ENCODE measurements at regions not wholly inside any gene's neighbourhood (a gene's known extent, or its start where the extent isn't known, plus 50 kb on each side); places are given as distances from the start of the nearest gene placed in this dataset.

DNA sequence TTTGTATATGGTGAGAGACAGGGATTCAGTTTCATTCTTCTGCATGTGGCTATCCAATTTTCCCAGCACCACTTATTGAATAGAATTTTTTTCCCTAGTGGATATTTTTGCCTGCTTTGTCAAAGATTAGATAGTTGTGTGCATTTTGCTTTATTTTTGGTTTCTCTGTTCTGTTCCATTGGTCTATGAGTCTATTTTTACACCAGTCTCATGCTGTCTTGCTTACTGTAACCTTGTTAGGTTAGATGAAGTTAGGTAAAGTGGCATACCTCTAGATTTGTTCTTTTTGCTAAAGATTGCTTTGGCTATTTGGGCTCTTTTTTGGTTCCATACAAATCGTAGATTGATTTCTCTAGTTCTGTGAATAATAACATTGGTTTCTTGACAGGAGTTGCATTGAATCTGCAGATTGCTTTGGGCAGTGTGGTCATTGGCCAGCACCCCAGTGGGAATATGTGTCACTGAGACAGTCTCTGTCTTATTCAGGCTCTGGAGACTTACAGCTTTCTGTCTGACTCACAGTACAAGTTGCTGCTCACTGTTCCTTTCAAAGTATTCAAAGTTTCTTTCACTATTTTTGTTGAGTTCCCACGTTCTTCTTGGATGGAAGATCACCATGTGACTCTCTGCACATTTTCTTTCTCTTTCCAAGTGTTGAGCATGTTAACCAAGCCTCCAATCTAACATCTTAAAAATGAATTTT is 709.1 kb downstream of the CDH11 start:
- Histone ChIP-seq H3K4me3 (no peak overlapping the region), H3K27ac (no peak overlapping the region), H3K9me3 (no peaks in the 10 kb centered on the region), H3K27me3 (no peaks in the 10 kb centered on the region), H3K4me1 (no peaks in the 10 kb centered on the region), H3K36me3 (no peaks in the 10 kb centered on the region), H3K9ac (ENCODE audit: low read depth in 2 of 2, low read length in 2 of 2) (no peak overlapping the region)
- DNase-seq = no peak
- TF ChIP-seq, protein P1, sequence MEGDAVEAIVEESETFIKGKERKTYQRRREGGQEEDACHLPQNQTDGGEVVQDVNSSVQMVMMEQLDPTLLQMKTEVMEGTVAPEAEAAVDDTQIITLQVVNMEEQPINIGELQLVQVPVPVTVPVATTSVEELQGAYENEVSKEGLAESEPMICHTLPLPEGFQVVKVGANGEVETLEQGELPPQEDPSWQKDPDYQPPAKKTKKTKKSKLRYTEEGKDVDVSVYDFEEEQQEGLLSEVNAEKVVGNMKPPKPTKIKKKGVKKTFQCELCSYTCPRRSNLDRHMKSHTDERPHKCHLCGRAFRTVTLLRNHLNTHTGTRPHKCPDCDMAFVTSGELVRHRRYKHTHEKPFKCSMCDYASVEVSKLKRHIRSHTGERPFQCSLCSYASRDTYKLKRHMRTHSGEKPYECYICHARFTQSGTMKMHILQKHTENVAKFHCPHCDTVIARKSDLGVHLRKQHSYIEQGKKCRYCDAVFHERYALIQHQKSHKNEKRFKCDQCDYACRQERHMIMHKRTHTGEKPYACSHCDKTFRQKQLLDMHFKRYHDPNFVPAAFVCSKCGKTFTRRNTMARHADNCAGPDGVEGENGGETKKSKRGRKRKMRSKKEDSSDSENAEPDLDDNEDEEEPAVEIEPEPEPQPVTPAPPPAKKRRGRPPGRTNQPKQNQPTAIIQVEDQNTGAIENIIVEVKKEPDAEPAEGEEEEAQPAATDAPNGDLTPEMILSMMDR (IDR thresholded peaks at IDR 0.05) = no peak
- intact Hi-C loops (cut with DNase I) = no loop called here

DNA sequence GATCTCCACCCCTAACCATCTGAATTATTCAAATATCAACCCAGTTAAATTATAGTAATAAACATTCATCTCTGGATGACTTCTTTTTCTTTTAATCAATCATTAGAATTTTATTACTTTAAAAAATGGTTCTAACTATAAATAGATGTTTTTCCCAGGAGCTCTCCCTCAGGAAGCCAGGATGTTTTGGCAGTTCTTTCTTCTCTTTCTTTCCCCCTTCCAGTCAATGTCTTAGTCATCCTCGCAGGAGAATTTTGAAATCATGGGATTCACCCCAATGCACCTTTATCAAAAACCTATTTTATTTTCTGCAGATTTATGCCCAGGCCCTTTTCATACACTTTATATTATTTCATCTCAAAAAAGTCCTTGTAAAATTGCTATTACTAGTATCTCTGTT is 711.6 kb downstream of the CDH11 start:
- DNase-seq = no peak

DNA sequence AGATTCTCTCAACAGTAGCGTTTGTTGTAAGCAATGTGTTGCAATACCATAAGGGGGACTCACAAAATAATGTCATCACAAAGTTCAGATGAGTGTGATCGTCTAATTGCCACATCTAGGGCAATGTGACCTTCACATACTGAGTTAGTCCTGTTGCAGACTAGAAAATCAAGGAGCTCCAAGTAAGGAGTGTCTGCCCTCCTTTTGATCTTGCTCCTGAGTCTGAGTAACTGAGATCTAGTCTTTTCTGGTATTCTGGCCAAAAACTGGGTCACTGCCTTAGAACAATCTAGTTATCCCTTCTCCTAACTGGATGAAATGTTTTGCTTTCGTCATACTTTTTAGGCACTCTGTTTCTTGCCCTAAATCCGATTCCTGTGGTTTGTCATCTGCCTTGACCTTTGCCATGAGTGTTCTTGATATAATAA is 712.1 kb downstream of the CDH11 start:
- Histone ChIP-seq H3K27me3 (no peaks in the 10 kb centered on the region), H3K27ac (no peak overlapping the region), H3K9ac (ENCODE audit: low read depth in 2 of 2, low read length in 2 of 2) (no peak overlapping the region), H3K36me3 (no peaks in the 10 kb centered on the region), H3K9me3 (no peaks in the 10 kb centered on the region), H3K4me1 (no peaks in the 10 kb centered on the region), H3K4me3 (no peak overlapping the region)
- DNase-seq = no peak
- intact Hi-C loops (cut with DNase I) = no loop called here
- TF ChIP-seq, protein P1 (IDR thresholded peaks at IDR 0.05) = no peak

More for the DNA sequence above, 711.6 kb downstream of the CDH11 start:
- no peak overlapping the region for H3K9ac ChIP-seq (ENCODE audit: low read depth in 2 of 2, low read length in 2 of 2)
- H3K27ac ChIP-seq = no peak overlapping the region
- H3K4me1 ChIP-seq = no peaks in the 10 kb centered on the region
- H3K4me3 ChIP-seq = no peak overlapping the region
- no peaks in the 10 kb centered on the region for H3K9me3 ChIP-seq
- H3K27me3 ChIP-seq = no peaks in the 10 kb centered on the region
- TF ChIP-seq, protein P1 (IDR thresholded peaks at IDR 0.05) = no peak
- no peaks in the 10 kb centered on the region for H3K36me3 ChIP-seq
- intact Hi-C loops (cut with DNase I) = no loop called here

DNA sequence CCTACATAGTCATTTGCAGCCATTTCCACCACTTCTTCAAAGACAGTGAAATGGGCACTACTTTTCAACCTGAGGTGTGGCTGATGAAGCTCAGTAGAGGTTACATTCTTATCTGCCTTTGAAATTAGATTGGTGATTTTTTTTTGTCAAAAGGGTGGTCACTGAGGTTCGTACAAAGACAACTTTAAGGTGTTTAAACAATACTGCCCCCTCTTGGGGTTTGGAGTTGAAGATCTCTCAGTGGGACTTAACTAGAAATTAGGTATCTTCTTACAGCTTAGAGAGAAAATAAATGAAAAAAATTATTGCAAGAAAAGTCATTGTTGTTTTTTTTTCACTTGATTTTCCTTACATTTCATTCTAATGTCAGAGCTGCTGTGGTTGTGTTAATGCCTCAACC is 713.2 kb downstream of the CDH11 start:
- TF ChIP-seq, protein P1 (IDR thresholded peaks at IDR 0.05) = no peak
- intact Hi-C loops (cut with DNase I) = no loop called here
- H3K27me3 ChIP-seq = no peaks in the 10 kb centered on the region
- H3K36me3 ChIP-seq = no peaks in the 10 kb centered on the region
- no peak overlapping the region for H3K9ac ChIP-seq (ENCODE audit: low read depth in 2 of 2, low read length in 2 of 2)
- no peaks in the 10 kb centered on the region for H3K9me3 ChIP-seq
- no peak overlapping the region for H3K27ac ChIP-seq
- no peaks in the 10 kb centered on the region for H3K4me1 ChIP-seq
- DNase-seq = no peak
- H3K4me3 ChIP-seq = no peak overlapping the region

DNA sequence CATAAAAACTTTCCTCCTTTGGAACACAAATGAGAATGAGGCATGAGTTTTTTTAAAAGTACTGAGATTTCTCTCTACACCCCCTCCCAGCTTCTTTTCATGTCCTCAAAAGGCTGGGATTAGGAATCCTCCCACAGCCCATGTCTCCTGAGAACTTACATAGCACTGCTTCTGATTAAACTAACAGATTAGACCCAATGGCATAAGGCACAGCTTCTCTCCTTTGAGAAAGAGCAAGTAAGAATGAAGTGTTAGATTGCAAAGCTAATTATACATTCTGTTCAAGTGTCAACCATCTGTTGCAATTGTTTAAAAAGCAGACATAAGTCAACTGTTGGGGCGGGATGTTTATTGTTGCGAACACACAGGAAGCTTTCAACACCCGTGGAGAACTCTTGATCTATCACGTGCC is 715.1 kb downstream of the CDH11 start:
- intact Hi-C loops (cut with DNase I) = no loop called here
- Histone ChIP-seq H3K4me3 (no peak overlapping the region), H3K27me3 (no peaks in the 10 kb centered on the region), H3K4me1 (no peaks in the 10 kb centered on the region), H3K27ac (no peak overlapping the region), H3K9me3 (no peaks in the 10 kb centered on the region), H3K36me3 (no peaks in the 10 kb centered on the region), H3K9ac (ENCODE audit: low read depth in 2 of 2, low read length in 2 of 2) (no peak overlapping the region)
- DNase-seq = no peak
- TF ChIP-seq, protein P1 (IDR thresholded peaks at IDR 0.05) = no peak

Measured in colonic mucosa (tissue), 4 donors.